GM21381 (cell line): ENCODE measurements at regions not wholly inside any gene's neighbourhood (a gene's known extent, or its start where the extent isn't known, plus 50 kb on each side); places are given as distances from the start of the nearest gene placed in this dataset.

Experiments
- ATAC-seq: cut with Tn5 transposase; IDR thresholded peaks from one replicate; pipeline ENCODE4 v1.9.1; 2021; ENCODE audit warnings: mild to moderate bottlenecking, moderate library complexity; ENCODE audit not compliant: unreplicated experiment

GRCh38 chr2:104746858-104747257, 107.1 kb upstream of the POU3F3 start:
- ATAC-seq: no peak

- no peak for ATAC-seq
Observed at GRCh38 chr2:104749856-104750460, 104.0 kb upstream of the POU3F3 start.

GRCh38 chr2:104752504-104752903, 101.4 kb upstream of the POU3F3 start:
- no peak for ATAC-seq

- no peak for ATAC-seq
Observed at GRCh38 chr2:104755026-104755878, 98.7 kb upstream of the POU3F3 start.

GRCh38 chr2:104756118-104756517, 97.8 kb upstream of the POU3F3 start:
- ATAC-seq: no peak

GRCh38 chr2:104757056-104757455, 96.9 kb upstream of the POU3F3 start:
- no peak for ATAC-seq

- ATAC-seq: no peak
Observed at GRCh38 chr2:104758199-104758620, 95.7 kb upstream of the POU3F3 start.

- no peak for ATAC-seq
Observed at GRCh38 chr2:104762031-104762430, 91.9 kb upstream of the POU3F3 start.

- no peak for ATAC-seq
Observed at GRCh38 chr2:104766683-104767082, 87.2 kb upstream of the POU3F3 start.

- ATAC-seq: no peak
Observed at GRCh38 chr2:104768694-104769093, 85.2 kb upstream of the POU3F3 start.

GRCh38 chr2:104769096-104769495, 84.8 kb upstream of the POU3F3 start:
- no peak for ATAC-seq

GRCh38 chr2:104772996-104773395, 80.9 kb upstream of the POU3F3 start:
- no peak for ATAC-seq

GRCh38 chr2:104774631-104775030, 79.3 kb upstream of the POU3F3 start:
- no peak for ATAC-seq

- no peak for ATAC-seq
Observed at GRCh38 chr2:104777721-104778120, 76.2 kb upstream of the POU3F3 start.

GRCh38 chr2:104781151-104781550, 72.8 kb upstream of the POU3F3 start:
- no peak for ATAC-seq

- no peak for ATAC-seq
Observed at GRCh38 chr2:104784264-104784663, 69.7 kb upstream of the POU3F3 start.

GRCh38 chr2:104786204-104786603, 67.7 kb upstream of the POU3F3 start:
- ATAC-seq: no peak

GRCh38 chr2:104786821-104787220, 67.1 kb upstream of the POU3F3 start:
- ATAC-seq: no peak

- ATAC-seq: no peak
Observed at GRCh38 chr2:104787298-104788065, 66.4 kb upstream of the POU3F3 start.

- no peak for ATAC-seq
Observed at GRCh38 chr2:104788742-104789455, 65.0 kb upstream of the POU3F3 start.
